Karpas-422 (cell line): ENCODE measurements at regions not wholly inside any gene's neighbourhood (a gene's known extent, or its start where the extent isn't known, plus 50 kb on each side); places are given as distances from the start of the nearest gene placed in this dataset.

Source experiments
- DNase-seq: peaks from one replicate; pipeline ENCODE4 v3.0.0-alpha.2; 2015
- H2AFZ ChIP-seq: fragments of 200-600 bp; sonication (generic); 2 replicates; pipeline ENCODE4 v1.6.1; 2014; ENCODE audit warnings: antibody characterized with exemption, low read length, mixed read lengths
- H3K27ac ChIP-seq: fragments of 200-600 bp; sonication (generic); 2 replicates; pipeline ENCODE4 v1.5.1; 2014; ENCODE audit warnings: mild to moderate bottlenecking, low read length, moderate library complexity
- H3K27me3 ChIP-seq: fragments of 200-600 bp; sonication (generic); 2 replicates; pipeline ENCODE4 v1.6.1; 2014; ENCODE audit warnings: low read length, mixed read lengths
- H3K36me3 ChIP-seq: fragments of 200-600 bp; sonication (generic); 2 replicates; pipeline ENCODE4 v1.6.1; 2014; ENCODE audit warnings: low read length, mixed read lengths; ENCODE audit not compliant: insufficient read depth
- H3K4me1 ChIP-seq: fragments of 200-600 bp; sonication (generic); 2 replicates; pipeline ENCODE4 v1.6.1; 2014; ENCODE audit warnings: mild to moderate bottlenecking, low read length, mixed read lengths
- H3K4me2 ChIP-seq: fragments of 200-600 bp; sonication (generic); 2 replicates; pipeline ENCODE4 v1.6.1; 2014; ENCODE audit warnings: low read length, low read depth, mild to moderate bottlenecking; ENCODE audit not compliant: poor library complexity, severe bottlenecking
- H3K4me3 ChIP-seq: fragments of 200-600 bp; sonication (generic); 2 replicates; pipeline ENCODE4 v1.5.1; 2014; ENCODE audit warnings: mild to moderate bottlenecking, antibody characterized with exemption, low read length, mixed read lengths
- H3K79me2 ChIP-seq: fragments of 200-600 bp; sonication (generic); 2 replicates; pipeline ENCODE4 v1.6.1; 2014; ENCODE audit warnings: mild to moderate bottlenecking, low read length, mixed read lengths
- H3K9ac ChIP-seq: fragments of 200-600 bp; sonication (generic); 2 replicates; pipeline ENCODE4 v1.6.0; 2014; ENCODE audit warnings: low read length
- H3K9me2 ChIP-seq: fragments of 200-600 bp; sonication (generic), shearing (Covaris generic); replicated peaks from 2 replicates; pipeline ENCODE4 v1.6.0; 2014; ENCODE audit warnings: mild to moderate bottlenecking, low read length, moderate library complexity; ENCODE audit not compliant: insufficient read depth
- H3K9me3 ChIP-seq: fragments of 300-700, 200-600 bp; sonication (generic); 2 replicates; pipeline ENCODE4 v1.6.1; 2014; ENCODE audit warnings: low read length, mixed read lengths
- H4K20me1 ChIP-seq: fragments of 200-600 bp; sonication (generic); 2 replicates; pipeline ENCODE4 v1.6.1; 2014; ENCODE audit warnings: mild to moderate bottlenecking, antibody characterized with exemption, low read length, low read depth; ENCODE audit not compliant: insufficient read depth

DNA sequence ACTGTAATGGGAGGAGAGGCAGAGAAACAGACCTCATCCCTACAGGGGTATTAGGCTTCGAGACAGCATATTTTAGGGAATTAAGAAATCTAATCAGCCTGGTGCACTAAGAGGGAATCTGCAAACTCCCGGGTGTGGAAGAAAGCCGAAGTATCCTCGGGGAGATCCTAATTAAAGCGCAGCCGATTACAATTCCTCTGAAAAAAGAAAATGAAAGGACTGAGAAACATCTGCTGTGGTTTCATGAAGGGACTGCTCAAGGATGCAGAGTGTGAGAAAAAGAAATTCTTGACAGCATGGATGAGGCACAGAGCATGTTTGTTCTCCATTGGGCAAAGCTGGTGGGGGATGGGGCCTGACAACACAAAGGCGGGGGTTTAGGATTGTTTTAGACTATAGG is 290.0 kb upstream of the LARGE1 start:
- no peak overlapping the region for H2AFZ ChIP-seq
- no peak overlapping the region for H3K4me2 ChIP-seq
- H3K27me3 ChIP-seq: no peaks in the 10 kb centered on the region
- no peak for DNase-seq
- no peaks in the 10 kb centered on the region for H3K4me1 ChIP-seq
- no peak overlapping the region for H3K27ac ChIP-seq
- peaks cover 4% of the 10 kb centered on the region; the same call in 1 of the 2 replicates for H3K9me3 ChIP-seq
- H3K4me3 ChIP-seq: no peak overlapping the region
- no peak overlapping the region for H3K9ac ChIP-seq
- no peaks in the 10 kb centered on the region for H3K36me3 ChIP-seq
- H3K79me2 ChIP-seq: no peaks in the 10 kb centered on the region
- no peaks in the 10 kb centered on the region for H4K20me1 ChIP-seq
- H3K9me2 ChIP-seq: no peaks in the 10 kb centered on the region

DNA sequence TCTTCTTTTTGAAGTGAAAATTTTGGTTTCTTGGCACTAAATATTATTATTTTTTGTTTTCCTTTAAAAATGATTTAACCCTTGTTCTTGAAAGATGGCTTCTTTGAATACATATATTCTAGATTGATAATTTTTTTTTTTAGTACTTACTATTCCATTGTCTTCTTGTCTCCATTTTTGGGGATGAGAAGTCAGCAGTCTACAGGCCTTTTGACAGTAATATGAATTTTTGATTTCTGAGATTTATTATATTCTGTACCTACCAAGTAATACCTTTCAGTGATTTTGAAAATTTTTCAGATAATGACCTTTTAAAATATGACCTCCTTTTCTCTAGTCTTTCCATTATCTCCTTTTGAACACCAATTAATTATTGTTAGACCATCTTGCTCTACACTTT is 294.1 kb upstream of the LARGE1 start:
- H3K9ac ChIP-seq: no peak overlapping the region
- no peaks in the 10 kb centered on the region for H4K20me1 ChIP-seq
- H3K9me3 ChIP-seq: peaks cover 4% of the 10 kb centered on the region; the same call in 1 of the 2 replicates
- H3K27me3 ChIP-seq: no peaks in the 10 kb centered on the region
- no peak overlapping the region for H3K4me3 ChIP-seq
- no peak for DNase-seq
- no peaks in the 10 kb centered on the region for H3K4me1 ChIP-seq
- no peak overlapping the region for H3K27ac ChIP-seq
- no peak overlapping the region for H2AFZ ChIP-seq
- no peak overlapping the region for H3K4me2 ChIP-seq
- H3K9me2 ChIP-seq: no peaks in the 10 kb centered on the region
- no peaks in the 10 kb centered on the region for H3K79me2 ChIP-seq
- H3K36me3 ChIP-seq: no peaks in the 10 kb centered on the region

DNA sequence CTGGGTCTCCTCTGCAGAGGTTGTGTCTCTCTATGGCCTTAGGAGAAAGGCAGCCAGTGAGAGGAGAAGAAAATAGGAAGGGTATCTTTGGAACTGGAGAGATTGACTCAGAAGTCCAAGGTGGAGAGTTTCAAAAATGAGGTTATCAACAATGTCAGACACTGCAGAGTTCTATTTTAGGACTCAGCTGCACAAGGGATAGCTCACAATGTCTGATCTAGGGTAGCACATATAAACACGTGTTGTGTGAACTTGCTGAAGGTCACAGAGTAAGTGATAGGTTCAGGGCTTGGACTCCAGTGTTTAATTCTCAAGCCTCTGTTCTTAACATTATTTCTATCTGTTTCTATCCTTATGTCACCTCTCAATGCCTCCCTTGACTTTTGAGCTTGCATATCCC is 305.0 kb upstream of the LARGE1 start:
- Histone ChIP-seq H3K4me3 (no peak overlapping the region), H3K9me2 (no peaks in the 10 kb centered on the region), H3K9ac (no peak overlapping the region), H3K27me3 (no peaks in the 10 kb centered on the region), H3K79me2 (no peaks in the 10 kb centered on the region), H3K9me3 (no peaks in the 10 kb centered on the region), H3K36me3 (no peaks in the 10 kb centered on the region), H3K4me1 (no peaks in the 10 kb centered on the region), H4K20me1 (no peaks in the 10 kb centered on the region), H3K4me2 (no peak overlapping the region), H3K27ac (no peak overlapping the region), H2AFZ (no peak overlapping the region)
- DNase-seq: no peak

DNA sequence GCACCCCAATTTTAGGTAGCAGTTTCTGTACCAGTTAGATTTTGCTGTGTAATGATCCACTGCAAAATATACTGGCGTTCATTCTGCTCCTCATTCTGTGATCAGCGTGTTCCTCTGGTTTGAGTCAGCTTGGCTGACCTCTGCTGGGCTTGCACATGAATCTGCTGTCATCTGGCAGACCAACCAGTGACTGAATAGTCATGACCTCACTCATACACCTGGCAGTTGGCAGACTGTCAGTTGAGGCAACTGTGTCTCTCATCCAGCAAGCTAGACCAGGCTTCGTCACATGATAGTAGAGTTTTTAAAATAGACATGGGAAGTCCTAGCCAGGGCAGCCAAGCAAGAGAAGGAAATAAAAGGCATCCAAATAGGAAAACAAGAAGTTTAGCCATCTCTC is 316.3 kb upstream of the LARGE1 start:
- Histone ChIP-seq H3K4me1 (no peaks in the 10 kb centered on the region), H3K27me3 (no peaks in the 10 kb centered on the region), H3K79me2 (no peaks in the 10 kb centered on the region), H3K27ac (no peak overlapping the region), H3K9me2 (no peaks in the 10 kb centered on the region), H4K20me1 (no peaks in the 10 kb centered on the region), H3K4me3 (no peak overlapping the region), H3K9ac (no peak overlapping the region), H3K9me3 (no peaks in the 10 kb centered on the region), H2AFZ (no peak overlapping the region), H3K36me3 (no peaks in the 10 kb centered on the region), H3K4me2 (no peak overlapping the region)
- DNase-seq: no peak

DNA sequence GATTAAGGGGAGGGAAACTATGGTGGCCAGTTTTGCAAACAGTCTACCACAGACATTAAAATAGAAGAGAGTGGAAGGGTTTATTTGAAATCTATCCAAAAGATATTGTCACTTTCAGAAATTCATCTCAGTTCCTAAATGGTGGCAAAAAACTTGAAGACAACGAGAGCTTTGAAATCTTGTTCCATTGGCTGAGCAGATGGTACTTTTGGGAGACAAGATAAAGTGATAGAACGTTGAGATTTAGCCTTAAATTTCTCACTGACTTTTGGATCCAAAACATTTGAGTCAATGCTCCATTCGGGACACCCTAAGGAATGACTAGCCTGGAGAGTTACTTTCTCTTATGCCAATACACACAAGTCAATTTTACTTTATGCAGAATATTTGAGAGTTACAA is 319.1 kb upstream of the LARGE1 start:
- no peaks in the 10 kb centered on the region for H3K36me3 ChIP-seq
- no peak overlapping the region for H3K4me2 ChIP-seq
- H3K4me1 ChIP-seq: no peaks in the 10 kb centered on the region
- no peaks in the 10 kb centered on the region for H3K9me3 ChIP-seq
- H4K20me1 ChIP-seq: no peaks in the 10 kb centered on the region
- no peaks in the 10 kb centered on the region for H3K27me3 ChIP-seq
- H3K79me2 ChIP-seq: no peaks in the 10 kb centered on the region
- H3K27ac ChIP-seq: no peak overlapping the region
- H2AFZ ChIP-seq: no peak overlapping the region
- no peak overlapping the region for H3K9ac ChIP-seq
- H3K9me2 ChIP-seq: no peaks in the 10 kb centered on the region
- no peak for DNase-seq
- H3K4me3 ChIP-seq: no peak overlapping the region

DNA sequence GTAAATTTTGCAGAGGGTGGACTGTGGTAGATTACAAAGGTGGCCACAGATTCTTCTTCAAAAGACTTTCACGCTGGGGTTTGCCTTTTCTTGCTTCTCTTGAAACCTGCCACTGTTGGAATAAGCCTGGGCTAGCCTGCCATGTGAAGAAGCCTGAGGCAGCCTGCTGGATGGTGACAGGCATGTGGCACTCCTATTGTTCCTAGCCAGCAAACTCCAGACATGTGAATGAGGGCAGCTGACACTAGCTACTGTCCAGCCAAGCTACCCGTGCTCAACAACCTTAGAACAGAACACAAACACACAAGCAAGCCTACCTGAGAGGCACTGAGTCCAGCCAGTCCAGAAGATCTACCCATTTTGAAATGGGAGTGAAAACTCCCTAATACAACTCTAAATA is 322.7 kb upstream of the LARGE1 start:
- no peak overlapping the region for H3K9ac ChIP-seq
- no peaks in the 10 kb centered on the region for H4K20me1 ChIP-seq
- no peaks in the 10 kb centered on the region for H3K4me1 ChIP-seq
- H2AFZ ChIP-seq: no peak overlapping the region
- no peaks in the 10 kb centered on the region for H3K9me2 ChIP-seq
- no peak overlapping the region for H3K4me3 ChIP-seq
- no peaks in the 10 kb centered on the region for H3K9me3 ChIP-seq
- no peaks in the 10 kb centered on the region for H3K79me2 ChIP-seq
- no peak overlapping the region for H3K27ac ChIP-seq
- H3K27me3 ChIP-seq: no peaks in the 10 kb centered on the region
- no peak for DNase-seq
- H3K4me2 ChIP-seq: no peak overlapping the region
- no peaks in the 10 kb centered on the region for H3K36me3 ChIP-seq

DNA sequence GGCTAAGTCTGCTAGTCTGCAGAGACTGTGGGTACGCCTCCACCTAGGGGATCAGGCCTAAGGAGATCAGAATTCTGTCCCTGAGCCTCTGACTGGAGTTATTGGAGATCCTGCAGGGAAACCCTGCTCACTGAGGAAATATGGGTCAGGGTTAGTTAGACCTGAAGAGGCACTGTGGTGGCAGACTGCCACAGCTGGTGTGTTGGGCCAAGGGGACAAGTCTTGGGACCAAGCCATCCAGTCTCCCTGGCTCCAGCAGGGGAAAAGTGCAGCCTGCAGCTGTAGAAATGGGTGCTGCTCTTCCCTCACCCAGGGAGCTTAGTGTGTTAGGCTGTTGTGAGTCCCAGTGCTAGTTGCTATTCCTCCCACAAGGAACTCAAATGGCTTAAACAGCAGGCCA is 334.8 kb upstream of the LARGE1 start:
- DNase-seq: no peak
- H3K79me2 ChIP-seq: no peaks in the 10 kb centered on the region

DNA sequence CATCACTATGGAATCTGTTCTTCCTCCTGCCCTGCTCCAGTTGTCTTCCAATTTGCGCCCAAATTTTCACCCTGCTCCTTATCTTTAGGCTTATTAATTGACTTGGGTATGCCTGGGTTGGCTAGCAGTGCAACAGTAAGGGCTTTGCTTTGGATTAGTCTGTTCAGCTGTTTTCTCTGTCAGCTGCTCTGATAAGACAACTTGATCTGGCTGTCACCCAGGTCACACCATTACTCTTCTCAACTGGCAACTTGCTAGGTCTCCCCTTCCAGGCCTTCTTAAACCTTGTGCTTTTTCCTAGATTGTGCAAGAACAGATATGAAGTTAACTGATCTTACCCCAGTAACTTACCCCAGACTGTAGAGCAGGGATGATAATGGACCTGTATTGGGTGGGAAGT is 357.8 kb upstream of the LARGE1 start:
- Histone ChIP-seq H3K79me2 (no peaks in the 10 kb centered on the region), H3K27ac (no peak overlapping the region), H3K4me3 (no peak overlapping the region), H3K9me2 (no peaks in the 10 kb centered on the region), H3K4me2 (no peak overlapping the region), H4K20me1 (no peaks in the 10 kb centered on the region), H3K4me1 (no peaks in the 10 kb centered on the region), H2AFZ (no peak overlapping the region), H3K9me3 (no peaks in the 10 kb centered on the region), H3K27me3 (0 out of 2 replicates have a peak, but pooled peaks cover 3% of the 10 kb centered on the region), H3K36me3 (no peaks in the 10 kb centered on the region), H3K9ac (no peak overlapping the region)
- no peak for DNase-seq

More for the DNA sequence above, 334.8 kb upstream of the LARGE1 start:
- Histone ChIP-seq H3K9ac (no peak overlapping the region), H3K27me3 (no peaks in the 10 kb centered on the region), H2AFZ (no peak overlapping the region), H3K4me3 (no peak overlapping the region), H4K20me1 (no peaks in the 10 kb centered on the region), H3K27ac (no peak overlapping the region), H3K9me3 (no peaks in the 10 kb centered on the region), H3K4me2 (no peak overlapping the region), H3K4me1 (no peaks in the 10 kb centered on the region), H3K36me3 (no peaks in the 10 kb centered on the region), H3K9me2 (no peaks in the 10 kb centered on the region)

DNA sequence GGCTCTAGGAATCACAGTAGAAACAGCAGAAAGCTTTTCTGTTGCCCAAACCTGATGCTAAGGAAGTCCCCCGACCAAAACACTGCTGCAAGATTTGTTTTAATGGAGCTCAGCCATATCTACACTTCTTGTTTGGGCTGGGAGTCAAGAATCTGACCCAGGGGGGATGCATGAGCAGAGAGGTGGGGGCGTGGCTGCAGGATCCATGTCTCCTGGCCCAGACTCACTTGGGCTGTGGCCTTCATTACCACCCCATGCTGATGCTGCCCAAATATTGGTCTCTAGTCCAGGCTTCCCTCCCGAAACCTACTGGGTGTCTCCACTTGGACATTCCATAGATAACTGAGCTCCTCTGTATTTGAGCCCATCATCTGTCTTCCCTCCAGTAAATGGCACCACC is 361.5 kb upstream of the LARGE1 start:
- Histone ChIP-seq H3K27me3 (0 out of 2 replicates have a peak, but pooled peaks cover 3% of the 10 kb centered on the region), H3K36me3 (no peaks in the 10 kb centered on the region), H2AFZ (no peak overlapping the region), H3K4me2 (no peak overlapping the region), H3K4me3 (no peak overlapping the region), H3K9me3 (no peaks in the 10 kb centered on the region), H4K20me1 (no peaks in the 10 kb centered on the region), H3K79me2 (no peaks in the 10 kb centered on the region), H3K9me2 (no peaks in the 10 kb centered on the region), H3K9ac (no peak overlapping the region), H3K27ac (no peak overlapping the region), H3K4me1 (no peaks in the 10 kb centered on the region)
- DNase-seq: no peak
